ENCODE measurements at regions not wholly inside any gene's neighbourhood (a gene's known extent, or its start where the extent isn't known, plus 50 kb on each side); places are given as distances from the start of the nearest gene placed in this dataset.

DNA sequence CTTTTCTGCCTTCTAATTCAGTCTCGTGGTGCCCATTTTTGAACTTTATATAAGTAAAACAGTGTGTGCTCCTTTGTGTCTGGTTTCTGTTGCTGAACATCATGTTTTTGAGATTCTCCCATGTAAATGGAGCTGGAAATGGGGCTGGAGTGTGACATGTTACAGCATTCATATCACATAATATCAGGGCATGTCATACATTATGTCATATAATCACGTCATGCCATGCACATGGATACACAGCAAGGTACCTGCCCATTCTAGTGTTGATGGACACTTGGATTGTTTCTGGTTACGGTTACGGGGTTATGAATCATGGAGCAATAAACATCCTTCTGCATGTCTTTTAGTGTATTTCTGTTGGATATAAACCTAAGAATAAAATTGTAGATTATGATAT, 117.1 kb upstream of the MYT1L start:
- H3K4me3 ChIP-seq (ENCODE audit: low read depth, low read length, poor library complexity, severe bottlenecking), result no peak overlapping the region
- no peaks in the 10 kb centered on the region for H3K4me1 ChIP-seq (ENCODE audit: insufficient read depth, low read length, poor library complexity, severe bottlenecking)
- no peak for DNase-seq (ENCODE audit: low spot score)
- TF ChIP-seq, protein P1, sequence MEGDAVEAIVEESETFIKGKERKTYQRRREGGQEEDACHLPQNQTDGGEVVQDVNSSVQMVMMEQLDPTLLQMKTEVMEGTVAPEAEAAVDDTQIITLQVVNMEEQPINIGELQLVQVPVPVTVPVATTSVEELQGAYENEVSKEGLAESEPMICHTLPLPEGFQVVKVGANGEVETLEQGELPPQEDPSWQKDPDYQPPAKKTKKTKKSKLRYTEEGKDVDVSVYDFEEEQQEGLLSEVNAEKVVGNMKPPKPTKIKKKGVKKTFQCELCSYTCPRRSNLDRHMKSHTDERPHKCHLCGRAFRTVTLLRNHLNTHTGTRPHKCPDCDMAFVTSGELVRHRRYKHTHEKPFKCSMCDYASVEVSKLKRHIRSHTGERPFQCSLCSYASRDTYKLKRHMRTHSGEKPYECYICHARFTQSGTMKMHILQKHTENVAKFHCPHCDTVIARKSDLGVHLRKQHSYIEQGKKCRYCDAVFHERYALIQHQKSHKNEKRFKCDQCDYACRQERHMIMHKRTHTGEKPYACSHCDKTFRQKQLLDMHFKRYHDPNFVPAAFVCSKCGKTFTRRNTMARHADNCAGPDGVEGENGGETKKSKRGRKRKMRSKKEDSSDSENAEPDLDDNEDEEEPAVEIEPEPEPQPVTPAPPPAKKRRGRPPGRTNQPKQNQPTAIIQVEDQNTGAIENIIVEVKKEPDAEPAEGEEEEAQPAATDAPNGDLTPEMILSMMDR (conservative IDR thresholded peaks at IDR 0.05; ENCODE audit: low read length), result no peak
- no peak for TF ChIP-seq EZH2phosphoT487 (IDR thresholded peaks at IDR 0.05; ENCODE audit: borderline replicate concordance, low read depth, low read length)
- no peaks in the 10 kb centered on the region for H3K9me2 ChIP-seq (ENCODE audit: insufficient read depth, low read length)
- ChIA-PET CTCF (ENCODE audit: unreplicated experiment) (no interaction called here), POLR2A (no interaction called here)
- no peak overlapping the region for H3K27ac ChIP-seq (ENCODE audit: low read depth, low read length, poor library complexity, severe bottlenecking)
- no peak overlapping the region for H2AFZ ChIP-seq (ENCODE audit: low read length)
- no peak overlapping the region for H3K4me2 ChIP-seq (ENCODE audit: low read length)
- no peaks in the 10 kb centered on the region for H4K20me1 ChIP-seq (ENCODE audit: insufficient read depth, low read length)
- no peaks in the 10 kb centered on the region for H3K36me3 ChIP-seq (ENCODE audit: insufficient read depth, low read length)
- H3K9me3 ChIP-seq (ENCODE audit: low read length), result no peaks in the 10 kb centered on the region
- intact Hi-C loops (cut with micrococcal nuclease; ENCODE audit: unreplicated experiment), result no loop called here
- BruUV-seq (replicated peaks), result no TSS peak
- H3K79me2 ChIP-seq (ENCODE audit: insufficient read depth, low read depth, low read length), result no peaks in the 10 kb centered on the region

DNA sequence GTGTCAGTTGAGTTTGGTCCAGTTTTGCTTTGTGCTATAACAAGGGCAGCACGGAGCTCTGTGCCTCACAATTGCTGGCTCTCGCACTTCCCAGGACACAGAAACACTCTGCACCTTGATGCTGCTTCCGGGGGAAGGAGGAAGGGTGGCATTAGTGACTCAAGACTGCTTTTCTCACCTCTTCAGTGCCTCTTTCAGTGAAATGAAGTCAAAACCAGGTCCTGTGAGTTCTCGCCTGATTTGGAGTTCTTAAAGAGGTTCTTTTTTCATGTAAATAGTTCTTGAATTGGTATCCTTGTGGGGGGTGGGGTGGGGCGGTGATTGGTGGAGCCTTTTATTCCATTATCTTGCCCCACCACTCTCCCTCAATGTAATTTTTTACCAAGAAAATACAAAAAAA, 91.5 kb upstream of the MYT1L start:
- H2AFZ ChIP-seq (ENCODE audit: low read length), result no peak overlapping the region
- no peaks in the 10 kb centered on the region for H3K79me2 ChIP-seq (ENCODE audit: insufficient read depth, low read depth, low read length)
- intact Hi-C loops (cut with micrococcal nuclease; ENCODE audit: unreplicated experiment), result no loop called here
- POLR2A ChIA-PET, result no interaction called here
- no TSS peak for BruUV-seq (replicated peaks)
- H3K9me3 ChIP-seq (ENCODE audit: low read length), result no peaks in the 10 kb centered on the region
- no peak overlapping the region for H3K27ac ChIP-seq (ENCODE audit: low read depth, low read length, poor library complexity, severe bottlenecking)
- no peak overlapping the region for H3K4me2 ChIP-seq (ENCODE audit: low read length)
- H3K9me2 ChIP-seq (ENCODE audit: insufficient read depth, low read length), result no peaks in the 10 kb centered on the region
- H4K20me1 ChIP-seq (ENCODE audit: insufficient read depth, low read length), result no peaks in the 10 kb centered on the region
- CTCF ChIA-PET (ENCODE audit: unreplicated experiment), result no interaction called here
- no peak for TF ChIP-seq EZH2phosphoT487 (IDR thresholded peaks at IDR 0.05; ENCODE audit: borderline replicate concordance, low read depth, low read length)
- TF ChIP-seq, protein P1 (conservative IDR thresholded peaks at IDR 0.05; ENCODE audit: low read length), result no peak
- H3K36me3 ChIP-seq (ENCODE audit: insufficient read depth, low read length), result no peaks in the 10 kb centered on the region
- no peaks in the 10 kb centered on the region for H3K4me1 ChIP-seq (ENCODE audit: insufficient read depth, low read length, poor library complexity, severe bottlenecking)
- no peak overlapping the region for H3K4me3 ChIP-seq (ENCODE audit: low read depth, low read length, poor library complexity, severe bottlenecking)
- no peak for DNase-seq (ENCODE audit: low spot score)

DNA sequence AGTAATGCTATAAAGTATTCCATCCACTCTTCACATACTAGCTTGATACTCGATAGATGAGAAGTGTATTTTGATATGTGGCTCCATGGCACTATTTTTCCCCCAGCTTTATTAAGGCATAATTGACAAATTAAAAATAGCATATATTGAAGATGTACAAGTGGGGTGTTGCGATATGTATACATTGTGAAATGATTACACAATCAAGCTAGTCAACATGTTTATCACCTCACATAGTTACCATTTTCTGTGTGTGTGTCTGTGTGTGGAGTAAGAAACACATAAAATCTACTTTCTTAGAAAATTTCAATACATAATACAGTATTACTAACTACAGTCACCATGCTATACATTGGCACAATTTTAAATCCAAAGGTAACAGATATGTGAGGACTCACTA, 82.5 kb upstream of the MYT1L start:
- BruUV-seq (replicated peaks), result no TSS peak
- Histone ChIP-seq H2AFZ (ENCODE audit: low read length) (no peak overlapping the region), H3K4me2 (ENCODE audit: low read length) (no peak overlapping the region), H3K36me3 (ENCODE audit: insufficient read depth, low read length) (no peaks in the 10 kb centered on the region), H3K9me3 (ENCODE audit: low read length) (no peaks in the 10 kb centered on the region), H3K4me3 (ENCODE audit: low read depth, low read length, poor library complexity, severe bottlenecking) (no peak overlapping the region), H4K20me1 (ENCODE audit: insufficient read depth, low read length) (no peaks in the 10 kb centered on the region), H3K9me2 (ENCODE audit: insufficient read depth, low read length) (no peaks in the 10 kb centered on the region), H3K27ac (ENCODE audit: low read depth, low read length, poor library complexity, severe bottlenecking) (no peak overlapping the region), H3K79me2 (ENCODE audit: insufficient read depth, low read depth, low read length) (no peaks in the 10 kb centered on the region), H3K4me1 (ENCODE audit: insufficient read depth, low read length, poor library complexity, severe bottlenecking) (no peaks in the 10 kb centered on the region)
- CTCF ChIA-PET (ENCODE audit: unreplicated experiment), result no interaction called here
- no peak for TF ChIP-seq EZH2phosphoT487 (IDR thresholded peaks at IDR 0.05; ENCODE audit: borderline replicate concordance, low read depth, low read length)
- TF ChIP-seq, protein P1 (conservative IDR thresholded peaks at IDR 0.05; ENCODE audit: low read length), result no peak
- POLR2A ChIA-PET, result interaction anchor here (0.6 kb wide), 1 partner anchor 169 kb away, joined by 3 read pairs; no protein-coding TSS in a partner anchor
- intact Hi-C loops (cut with micrococcal nuclease; ENCODE audit: unreplicated experiment), result no loop called here
- no peak for DNase-seq (ENCODE audit: low spot score)
